ENCODE measurements at regions not wholly inside any gene's neighbourhood (a gene's known extent, or its start where the extent isn't known, plus 50 kb on each side); places are given as distances from the start of the nearest gene placed in this dataset.

DNA sequence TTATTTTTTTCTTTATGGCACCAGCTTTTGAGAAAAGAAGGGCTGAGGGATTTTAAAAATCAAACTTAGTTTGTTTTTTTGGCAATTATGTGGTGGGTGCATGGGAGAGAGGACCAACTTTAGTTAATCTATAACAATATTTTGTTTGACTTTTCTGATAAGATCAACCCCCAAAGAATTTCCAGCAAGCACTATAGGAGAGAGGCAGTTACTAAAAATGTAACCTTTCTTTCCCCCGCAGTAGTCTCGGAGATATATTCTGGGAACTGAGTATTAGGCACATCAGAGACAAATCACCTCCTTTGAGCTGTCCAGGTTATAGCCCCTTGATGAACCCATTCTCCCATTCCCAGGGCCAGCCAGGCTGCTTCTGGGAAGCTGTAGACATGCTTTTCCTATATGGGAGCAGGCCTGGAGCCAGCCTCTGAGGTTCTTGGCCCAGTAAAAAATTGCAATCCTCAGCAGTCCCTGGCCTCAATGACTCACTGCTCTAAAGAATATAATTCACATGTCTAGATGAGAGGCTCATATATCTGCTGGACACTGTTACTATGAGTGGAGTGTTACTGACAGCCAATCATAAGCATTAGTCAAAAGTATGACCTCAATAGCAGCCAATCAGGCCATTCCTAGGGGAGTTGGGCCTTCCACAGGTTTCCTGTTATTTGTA, 138.3 kb upstream of the AGBL1 start:
- TF ChIP-seq POLR2A (IDR thresholded peaks at IDR 0.05): no peak
- TF ChIP-seq, protein P1, sequence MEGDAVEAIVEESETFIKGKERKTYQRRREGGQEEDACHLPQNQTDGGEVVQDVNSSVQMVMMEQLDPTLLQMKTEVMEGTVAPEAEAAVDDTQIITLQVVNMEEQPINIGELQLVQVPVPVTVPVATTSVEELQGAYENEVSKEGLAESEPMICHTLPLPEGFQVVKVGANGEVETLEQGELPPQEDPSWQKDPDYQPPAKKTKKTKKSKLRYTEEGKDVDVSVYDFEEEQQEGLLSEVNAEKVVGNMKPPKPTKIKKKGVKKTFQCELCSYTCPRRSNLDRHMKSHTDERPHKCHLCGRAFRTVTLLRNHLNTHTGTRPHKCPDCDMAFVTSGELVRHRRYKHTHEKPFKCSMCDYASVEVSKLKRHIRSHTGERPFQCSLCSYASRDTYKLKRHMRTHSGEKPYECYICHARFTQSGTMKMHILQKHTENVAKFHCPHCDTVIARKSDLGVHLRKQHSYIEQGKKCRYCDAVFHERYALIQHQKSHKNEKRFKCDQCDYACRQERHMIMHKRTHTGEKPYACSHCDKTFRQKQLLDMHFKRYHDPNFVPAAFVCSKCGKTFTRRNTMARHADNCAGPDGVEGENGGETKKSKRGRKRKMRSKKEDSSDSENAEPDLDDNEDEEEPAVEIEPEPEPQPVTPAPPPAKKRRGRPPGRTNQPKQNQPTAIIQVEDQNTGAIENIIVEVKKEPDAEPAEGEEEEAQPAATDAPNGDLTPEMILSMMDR (IDR thresholded peaks at IDR 0.05): no peak
